ENCODE measurements at regions not wholly inside any gene's neighbourhood (a gene's known extent, or its start where the extent isn't known, plus 50 kb on each side); places are given as distances from the start of the nearest gene placed in this dataset.

GRCh38 chr11:27287205-27287604, 75.8 kb downstream of the CCDC34 start:
- DNase-seq: no peak

GRCh38 chr11:27285761-27286160, 77.3 kb downstream of the CCDC34 start:
- no peak for DNase-seq

- DNase-seq: no peak
Measured at GRCh38 chr11:27282806-27283205, 80.2 kb downstream of the CCDC34 start.

- DNase-seq: no peak
Measured at GRCh38 chr11:27281740-27282590, 81.0 kb downstream of the CCDC34 start.

GRCh38 chr11:27281276-27281675, 81.7 kb downstream of the CCDC34 start:
- DNase-seq: no peak

GRCh38 chr11:27280140-27280539, 82.9 kb downstream of the CCDC34 start:
- no peak for DNase-seq

- no peak for DNase-seq
Measured at GRCh38 chr11:27279460-27279859, 83.6 kb downstream of the CCDC34 start.

GRCh38 chr11:27277843-27278242, 85.2 kb downstream of the CCDC34 start:
- no peak for DNase-seq

- DNase-seq: no peak
Measured at GRCh38 chr11:27276141-27276540, 86.9 kb downstream of the CCDC34 start.

GRCh38 chr11:27274854-27275395, 88.1 kb downstream of the CCDC34 start:
- DNase-seq: no peak

GRCh38 chr11:27266125-27266524, 96.9 kb downstream of the CCDC34 start:
- DNase-seq: no peak

GRCh38 chr11:27263986-27264385, 99.0 kb downstream of the CCDC34 start:
- DNase-seq: no peak

- DNase-seq: no peak
Measured at GRCh38 chr11:27263046-27263445, 100.0 kb downstream of the CCDC34 start.

GRCh38 chr11:27255447-27255828, 107.6 kb downstream of the CCDC34 start:
- DNase-seq: no peak

GRCh38 chr11:27254744-27255446, 108.1 kb downstream of the CCDC34 start:
- no peak for DNase-seq

GRCh38 chr11:27253224-27253623, 109.8 kb downstream of the CCDC34 start:
- no peak for DNase-seq

GRCh38 chr11:27250867-27251665, 111.9 kb downstream of the CCDC34 start:
- no peak for DNase-seq

- no peak for DNase-seq
Measured at GRCh38 chr11:27248576-27249509, 114.2 kb downstream of the CCDC34 start.

GRCh38 chr11:27247660-27248059, 115.4 kb downstream of the CCDC34 start:
- DNase-seq: no peak

- DNase-seq: no peak
Measured at GRCh38 chr11:27246925-27247324, 116.1 kb downstream of the CCDC34 start.

- DNase-seq: no peak
Measured at GRCh38 chr11:27244900-27245299, 118.1 kb downstream of the CCDC34 start.

GRCh38 chr11:27242591-27242990, 120.4 kb downstream of the CCDC34 start:
- no peak for DNase-seq

All from CD4-positive, alpha-beta T cell treated with Interleukin-4 for 1 hour (primary cell).